ENCODE measurements at regions not wholly inside any gene's neighbourhood (a gene's known extent, or its start where the extent isn't known, plus 50 kb on each side); places are given as distances from the start of the nearest gene placed in this dataset.

GRCh38 chr2:2682700-2683342, 351.7 kb upstream of the MYT1L start:
- Mint-ChIP-seq H3K36me3 (no peaks in the 10 kb centered on the region), H3K27ac (no peak overlapping the region), H3K27me3 (peaks cover 4% of the 10 kb centered on the region), H3K4me1 (ENCODE audit: unreplicated experiment) (peaks cover 12% of the 10 kb centered on the region), H3K4me3 (no peak overlapping the region), H3K9me3 (no peaks in the 10 kb centered on the region)
- DNase-seq (ENCODE audit: extremely low spot score, unreplicated experiment), result no peak
- no peak for TF ChIP-seq CTCF (conservative IDR thresholded peaks at IDR 0.05)

DNA sequence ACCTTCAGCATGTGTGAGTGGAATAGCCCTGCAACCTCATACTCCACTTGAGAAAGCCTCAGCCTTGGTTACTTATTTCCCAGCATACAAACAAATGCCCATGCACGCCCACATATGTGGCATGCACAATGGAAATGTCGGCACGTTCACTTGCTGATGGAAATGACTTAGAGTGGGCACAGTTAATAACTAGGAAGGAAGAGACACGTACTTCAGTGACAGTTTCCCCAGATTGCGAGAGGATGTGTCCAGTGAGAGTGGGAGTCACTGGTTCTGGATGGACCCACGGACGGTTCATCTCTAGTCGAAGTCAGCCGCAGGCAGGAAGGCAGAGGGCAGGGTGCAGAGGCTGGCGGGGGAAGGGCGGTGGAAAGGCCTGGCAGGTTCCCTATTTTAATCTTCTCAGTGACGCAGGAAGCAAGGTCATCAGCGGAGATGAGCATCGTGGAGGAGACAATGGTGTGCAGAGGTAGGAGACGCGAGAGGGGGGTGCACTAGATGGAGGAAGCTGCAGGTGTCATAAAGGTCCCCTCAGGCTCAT, 350.7 kb upstream of the MYT1L start:
- Mint-ChIP-seq H3K9me3 (no peaks in the 10 kb centered on the region), H3K27me3 (peaks cover 4% of the 10 kb centered on the region), H3K4me3 (no peak overlapping the region), H3K36me3 (no peaks in the 10 kb centered on the region), H3K27ac (no peak overlapping the region), H3K4me1 (ENCODE audit: unreplicated experiment) (peaks cover 12% of the 10 kb centered on the region)
- no peak for TF ChIP-seq CTCF (conservative IDR thresholded peaks at IDR 0.05)
- no peak for DNase-seq (ENCODE audit: extremely low spot score, unreplicated experiment)

GRCh38 chr2:2681085-2681484, 350.0 kb upstream of the MYT1L start:
- no peaks in the 10 kb centered on the region for H3K36me3 Mint-ChIP-seq
- H3K9me3 Mint-ChIP-seq, result no peaks in the 10 kb centered on the region
- no peak for TF ChIP-seq CTCF (conservative IDR thresholded peaks at IDR 0.05)
- no peak overlapping the region for H3K27ac Mint-ChIP-seq
- no peak for DNase-seq (ENCODE audit: extremely low spot score, unreplicated experiment)
- peaks cover 4% of the 10 kb centered on the region for H3K27me3 Mint-ChIP-seq
- H3K4me3 Mint-ChIP-seq, result no peak overlapping the region
- peaks cover 12% of the 10 kb centered on the region for H3K4me1 Mint-ChIP-seq (ENCODE audit: unreplicated experiment)

- Mint-ChIP-seq H3K4me3 (no peak overlapping the region), H3K9me3 (peaks cover 13% of the 10 kb centered on the region), H3K27me3 (no peaks in the 10 kb centered on the region), H3K4me1 (ENCODE audit: unreplicated experiment) (no peaks in the 10 kb centered on the region), H3K36me3 (no peaks in the 10 kb centered on the region), H3K27ac (no peak overlapping the region)
- DNase-seq (ENCODE audit: extremely low spot score, unreplicated experiment), result no peak
- no peak for TF ChIP-seq CTCF (conservative IDR thresholded peaks at IDR 0.05)
Observed at GRCh38 chr2:2674831-2675230, 343.8 kb upstream of the MYT1L start.

GRCh38 chr2:2673406-2673805, 342.3 kb upstream of the MYT1L start:
- Mint-ChIP-seq H3K4me3 (no peak overlapping the region), H3K27me3 (no peaks in the 10 kb centered on the region), H3K27ac (no peak overlapping the region), H3K4me1 (ENCODE audit: unreplicated experiment) (no peaks in the 10 kb centered on the region), H3K36me3 (no peaks in the 10 kb centered on the region), H3K9me3 (peaks cover 13% of the 10 kb centered on the region)
- DNase-seq (ENCODE audit: extremely low spot score, unreplicated experiment), result no peak
- no peak for TF ChIP-seq CTCF (conservative IDR thresholded peaks at IDR 0.05)
